ENCODE measurements at regions not wholly inside any gene's neighbourhood (a gene's known extent, or its start where the extent isn't known, plus 50 kb on each side); places are given as distances from the start of the nearest gene placed in this dataset.

DNA sequence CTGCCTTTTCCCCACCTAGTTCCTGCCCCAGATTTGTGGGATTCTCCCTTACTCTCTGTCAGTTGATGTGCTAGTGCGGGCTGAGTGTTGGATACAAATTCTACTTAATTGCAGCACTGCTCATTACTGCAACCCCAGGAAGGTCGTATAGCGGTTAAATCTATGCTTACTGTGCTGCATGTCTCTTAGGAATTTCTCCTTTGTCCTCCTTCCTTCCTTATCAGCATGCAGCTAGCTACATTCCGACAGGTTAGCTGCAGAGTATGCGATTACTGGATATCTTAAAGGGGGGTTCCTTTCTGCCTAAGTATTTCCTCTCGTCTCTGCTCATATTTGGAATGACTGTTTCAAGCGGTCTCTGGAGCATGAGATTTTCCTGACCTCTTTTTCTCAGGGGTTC lies 662.8 kb downstream of the TLL1 start:
- Mint-ChIP-seq H3K27me3 (ENCODE audit: insufficient read depth, unreplicated experiment) (peaks cover under 1% of the 10 kb centered on the region), H3K9me3 (ENCODE audit: unreplicated experiment) (no peaks in the 10 kb centered on the region), H3K36me3 (ENCODE audit: insufficient read depth, unreplicated experiment) (no peaks in the 10 kb centered on the region), H3K4me1 (ENCODE audit: low read depth, unreplicated experiment) (peaks cover 8% of the 10 kb centered on the region), H3K4me3 (ENCODE audit: unreplicated experiment) (peak overlapping the region; percentile 42), H3K27ac (ENCODE audit: unreplicated experiment) (peak overlapping the region; percentile 23)
- TF ChIP-seq, protein P1, sequence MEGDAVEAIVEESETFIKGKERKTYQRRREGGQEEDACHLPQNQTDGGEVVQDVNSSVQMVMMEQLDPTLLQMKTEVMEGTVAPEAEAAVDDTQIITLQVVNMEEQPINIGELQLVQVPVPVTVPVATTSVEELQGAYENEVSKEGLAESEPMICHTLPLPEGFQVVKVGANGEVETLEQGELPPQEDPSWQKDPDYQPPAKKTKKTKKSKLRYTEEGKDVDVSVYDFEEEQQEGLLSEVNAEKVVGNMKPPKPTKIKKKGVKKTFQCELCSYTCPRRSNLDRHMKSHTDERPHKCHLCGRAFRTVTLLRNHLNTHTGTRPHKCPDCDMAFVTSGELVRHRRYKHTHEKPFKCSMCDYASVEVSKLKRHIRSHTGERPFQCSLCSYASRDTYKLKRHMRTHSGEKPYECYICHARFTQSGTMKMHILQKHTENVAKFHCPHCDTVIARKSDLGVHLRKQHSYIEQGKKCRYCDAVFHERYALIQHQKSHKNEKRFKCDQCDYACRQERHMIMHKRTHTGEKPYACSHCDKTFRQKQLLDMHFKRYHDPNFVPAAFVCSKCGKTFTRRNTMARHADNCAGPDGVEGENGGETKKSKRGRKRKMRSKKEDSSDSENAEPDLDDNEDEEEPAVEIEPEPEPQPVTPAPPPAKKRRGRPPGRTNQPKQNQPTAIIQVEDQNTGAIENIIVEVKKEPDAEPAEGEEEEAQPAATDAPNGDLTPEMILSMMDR (IDR thresholded peaks at IDR 0.05; ENCODE audit: insufficient read depth in 1 of 2, low read depth in 1 of 2, low read length in 1 of 2, severe bottlenecking in 1 of 2, unreplicated experiment in 1 of 2) = no peak
- H3K4me1 ChIP-seq = peaks cover 7% of the 10 kb centered on the region
- H3K27me3 ChIP-seq (replicated peaks; ENCODE audit: control insufficient read depth, insufficient read depth, low read length) = no peaks in the 10 kb centered on the region
- intact Hi-C loops (cut with micrococcal nuclease; ENCODE audit: unreplicated experiment) = no loop called here
- CTCF ChIA-PET = no interaction called here
- H3K36me3 ChIP-seq (ENCODE audit: control insufficient read depth, insufficient read depth, low read length) = no peaks in the 10 kb centered on the region
- peak in 1 of 2 experiments; percentile 6 for DNase-seq
- H3K9me3 ChIP-seq = no peaks in the 10 kb centered on the region
- POLR2A ChIA-PET = no interaction called here
- no TSS peak for BruUV-seq (replicated peaks)
- H3K4me3 ChIP-seq (ENCODE audit: low read depth, low read length) = no peak overlapping the region

DNA sequence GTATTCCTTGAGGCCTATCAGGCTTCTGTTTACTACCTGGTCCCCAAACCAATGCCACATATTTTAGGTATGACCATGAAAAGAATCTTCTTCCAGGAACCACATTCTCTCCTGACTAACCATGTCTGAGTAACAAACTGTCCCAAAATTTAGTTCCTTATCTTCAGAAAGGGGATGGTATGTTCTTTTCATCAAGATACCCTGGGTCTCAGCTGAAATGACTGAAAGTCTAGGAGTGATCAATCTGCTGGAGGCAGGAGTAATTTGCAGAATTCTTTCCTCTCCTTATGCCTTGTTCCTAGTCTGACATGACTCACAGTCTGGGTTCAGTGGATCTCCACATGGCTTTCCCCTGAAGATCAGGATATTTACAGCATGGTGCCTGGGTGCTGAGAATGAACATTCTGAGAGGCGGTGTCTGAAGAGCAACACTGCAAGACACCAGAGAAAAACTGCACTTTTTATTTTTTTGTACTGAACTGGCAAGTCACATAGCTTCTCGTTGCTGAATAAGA lies 665.5 kb downstream of the TLL1 start:
- H3K36me3 Mint-ChIP-seq (ENCODE audit: insufficient read depth, unreplicated experiment) = no peaks in the 10 kb centered on the region
- Histone ChIP-seq H3K4me1 (peaks cover 7% of the 10 kb centered on the region), H3K27me3 (replicated peaks; ENCODE audit: control insufficient read depth, insufficient read depth, low read length) (no peaks in the 10 kb centered on the region), H3K9me3 (no peaks in the 10 kb centered on the region), H3K36me3 (ENCODE audit: control insufficient read depth, insufficient read depth, low read length) (no peaks in the 10 kb centered on the region), H3K4me3 (ENCODE audit: low read depth, low read length) (no peak overlapping the region)
- peaks cover 8% of the 10 kb centered on the region for H3K4me1 Mint-ChIP-seq (ENCODE audit: low read depth, unreplicated experiment)
- TF ChIP-seq, protein P1 (IDR thresholded peaks at IDR 0.05; ENCODE audit: insufficient read depth in 1 of 2, low read depth in 1 of 2, low read length in 1 of 2, severe bottlenecking in 1 of 2, unreplicated experiment in 1 of 2) = no peak
- ChIA-PET POLR2A (no interaction called here), CTCF (no interaction called here)
- H3K27ac Mint-ChIP-seq (ENCODE audit: unreplicated experiment) = no peak overlapping the region
- H3K27me3 Mint-ChIP-seq (ENCODE audit: insufficient read depth, unreplicated experiment) = peaks cover 2% of the 10 kb centered on the region
- no peaks in the 10 kb centered on the region for H3K9me3 Mint-ChIP-seq (ENCODE audit: unreplicated experiment)
- H3K4me3 Mint-ChIP-seq (ENCODE audit: unreplicated experiment) = no peak overlapping the region
- intact Hi-C loops (cut with micrococcal nuclease; ENCODE audit: unreplicated experiment) = no loop called here
- BruUV-seq (replicated peaks) = no TSS peak
- DNase-seq = no peak

DNA sequence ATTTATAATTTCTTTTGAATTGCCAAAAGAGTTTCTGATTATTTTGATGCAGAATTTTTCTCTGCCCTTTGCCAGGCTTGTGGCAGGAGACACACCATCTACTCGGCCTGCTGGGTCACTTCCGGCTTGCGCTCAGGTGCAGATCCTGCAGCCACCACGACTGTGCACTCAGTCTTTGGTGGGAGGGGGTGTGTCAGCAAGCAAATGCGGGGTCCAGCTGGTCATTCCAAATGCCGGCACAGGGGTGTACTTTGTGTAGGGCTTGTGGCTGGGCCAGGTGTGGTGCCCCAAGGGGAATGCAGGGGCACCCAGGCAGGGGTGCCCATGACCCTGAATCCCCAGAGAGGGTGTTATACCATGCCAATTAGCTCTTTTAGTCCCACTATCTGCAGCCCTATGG lies 673.0 kb downstream of the TLL1 start:
- Mint-ChIP-seq H3K9me3 (ENCODE audit: unreplicated experiment) (no peaks in the 10 kb centered on the region), H3K27ac (ENCODE audit: unreplicated experiment) (no peak overlapping the region), H3K36me3 (ENCODE audit: insufficient read depth, unreplicated experiment) (no peaks in the 10 kb centered on the region), H3K4me1 (ENCODE audit: low read depth, unreplicated experiment) (no peaks in the 10 kb centered on the region), H3K27me3 (ENCODE audit: insufficient read depth, unreplicated experiment) (no peaks in the 10 kb centered on the region), H3K4me3 (ENCODE audit: unreplicated experiment) (no peak overlapping the region)
- intact Hi-C loops (cut with micrococcal nuclease; ENCODE audit: unreplicated experiment) = no loop called here
- H3K4me3 ChIP-seq (ENCODE audit: low read depth, low read length) = no peak overlapping the region
- H3K36me3 ChIP-seq (ENCODE audit: control insufficient read depth, insufficient read depth, low read length) = no peaks in the 10 kb centered on the region
- no peaks in the 10 kb centered on the region for H3K9me3 ChIP-seq
- ChIA-PET CTCF (no interaction called here), POLR2A (no interaction called here)
- TF ChIP-seq, protein P1 (IDR thresholded peaks at IDR 0.05; ENCODE audit: insufficient read depth in 1 of 2, low read depth in 1 of 2, low read length in 1 of 2, severe bottlenecking in 1 of 2, unreplicated experiment in 1 of 2) = no peak
- no TSS peak for BruUV-seq (replicated peaks)
- no peaks in the 10 kb centered on the region for H3K4me1 ChIP-seq
- no peaks in the 10 kb centered on the region for H3K27me3 ChIP-seq (replicated peaks; ENCODE audit: control insufficient read depth, insufficient read depth, low read length)
- no peak for DNase-seq
